Activated T-cell treated with anti-CD3 and anti-CD28 coated beads for 24 hours (primary cell): ENCODE measurements at regions not wholly inside any gene's neighbourhood (a gene's known extent, or its start where the extent isn't known, plus 50 kb on each side); places are given as distances from the start of the nearest gene placed in this dataset.
A peak's percentile ranks its signal among the peaks of the same experiment; 100 is the strongest.
"Not testable (repeated sequence)": the region's sequence is repeated elsewhere in the genome, so short reads cannot be mapped to it uniquely, and the experiment has no call there.

Experiments
- DNase-seq: peaks from one replicate; pipeline ENCODE4 v3.0.0-alpha.2; 2020; ENCODE audit warnings: low read depth

- no peak for DNase-seq
Measured at GRCh38 chr4:155444721-155445120, 68.0 kb upstream of the MAP9 start.

GRCh38 chr4:155442267-155443105 lies 65.7 kb upstream of the MAP9 start:
- DNase-seq, result peak; percentile 36

- no peak for DNase-seq
Measured at GRCh38 chr4:155441475-155441874, 64.7 kb upstream of the MAP9 start.

GRCh38 chr4:155439760-155440159 lies 63.0 kb upstream of the MAP9 start:
- not testable (repeated sequence) for DNase-seq

- DNase-seq, result no peak
Measured at GRCh38 chr4:155434904-155435303, 58.1 kb upstream of the MAP9 start.

GRCh38 chr4:155434366-155434765 lies 57.6 kb upstream of the MAP9 start:
- DNase-seq, result no peak

- no peak for DNase-seq
Measured at GRCh38 chr4:155433636-155434360, 57.0 kb upstream of the MAP9 start.

GRCh38 chr4:155430895-155431795 lies 54.4 kb upstream of the MAP9 start:
- no peak for DNase-seq

- no peak for DNase-seq
Measured at GRCh38 chr4:155428128-155428527, 51.4 kb upstream of the MAP9 start.

- no peak for DNase-seq
Measured at GRCh38 chr4:155426953-155427352, 50.2 kb upstream of the MAP9 start.
